CD4-positive, CD25-positive, alpha-beta regulatory T cell (primary cell): ENCODE measurements at regions not wholly inside any gene's neighbourhood (a gene's known extent, or its start where the extent isn't known, plus 50 kb on each side); places are given as distances from the start of the nearest gene placed in this dataset.

ENCODE experiments used
- ATAC-seq, 2 donors: fragments of 150-1000 bp; cut with Tn5 transposase; one replicate each; pipeline ENCODE4 v1.10.0; 2021; ENCODE audit warnings: low read depth in 2 of 2, moderate number of reproducible peaks in 2 of 2, moderate library complexity in 1 of 2
- DNase-seq, 3 donors: peaks; one replicate each; pipeline versions ENCODE4 v3.0.0 to v3.0.0-alpha.2; 2012 to 2022; ENCODE audit warnings: mixed read lengths in 1 of 3
- H3K27ac ChIP-seq: one replicate; pipeline ENCODE4 v1.7.0; 2013; ENCODE audit warnings: mild to moderate bottlenecking, low read length; ENCODE audit not compliant: insufficient read depth, poor library complexity, severe bottlenecking
- H3K27me3 ChIP-seq: one replicate; pipeline ENCODE4 v1.7.0; 2013; ENCODE audit warnings: low read length; ENCODE audit not compliant: control insufficient read depth, insufficient read depth
- H3K36me3 ChIP-seq: one replicate; pipeline ENCODE4 v1.7.0; 2013; ENCODE audit warnings: mild to moderate bottlenecking, low read length, moderate library complexity; ENCODE audit not compliant: control insufficient read depth, insufficient read depth
- H3K4me1 ChIP-seq: 2 replicates; pipeline ENCODE4 v1.7.0; 2013; ENCODE audit warnings: mild to moderate bottlenecking, low read length; ENCODE audit not compliant: insufficient read depth, control insufficient read depth, poor library complexity, severe bottlenecking
- H3K4me3 ChIP-seq: one replicate; pipeline ENCODE4 v1.7.0; 2013; ENCODE audit warnings: low read depth, mild to moderate bottlenecking, low read length, moderate library complexity
- H3K9me3 ChIP-seq, 2 experiments: 1 replicate in 1 of 2; 2 replicates in 1 of 2; pipeline ENCODE4 v1.7.0; 2013; ENCODE audit warnings: low read length in 2 of 2, mild to moderate bottlenecking in 1 of 2, moderate library complexity in 1 of 2; ENCODE audit not compliant: control insufficient read depth in 2 of 2
- H3K27ac Mint-ChIP-seq, 3 donors: one replicate each; pipeline ENCODE4 v1.8.0; 2020 to 2022; ENCODE audit warnings: mild to moderate bottlenecking in 3 of 3, mixed read lengths in 3 of 3, moderate library complexity in 2 of 3
- H3K27me3 Mint-ChIP-seq: one replicate; pipeline ENCODE4 v1.8.0; 2022; ENCODE audit warnings: mild to moderate bottlenecking, mixed read lengths
- H3K36me3 Mint-ChIP-seq: one replicate; pipeline ENCODE4 v1.8.0; 2020; ENCODE audit warnings: mixed read lengths
- H3K4me1 Mint-ChIP-seq, 4 donors: one replicate each; pipeline ENCODE4 v1.8.0; 2020 to 2022; ENCODE audit warnings: mixed read lengths in 4 of 4, mild to moderate bottlenecking in 1 of 4
- H3K4me3 Mint-ChIP-seq, 4 donors: one replicate each; pipeline ENCODE4 v1.8.0; 2020 to 2022; ENCODE audit warnings: mild to moderate bottlenecking in 4 of 4, mixed read lengths in 4 of 4, moderate library complexity in 3 of 4
- H3K9me3 Mint-ChIP-seq, 7 donors: one replicate each; pipeline ENCODE4 v1.8.0; 2020 to 2022; ENCODE audit warnings: mixed read lengths in 7 of 7, mild to moderate bottlenecking in 3 of 7, moderate library complexity in 2 of 7

DNA sequence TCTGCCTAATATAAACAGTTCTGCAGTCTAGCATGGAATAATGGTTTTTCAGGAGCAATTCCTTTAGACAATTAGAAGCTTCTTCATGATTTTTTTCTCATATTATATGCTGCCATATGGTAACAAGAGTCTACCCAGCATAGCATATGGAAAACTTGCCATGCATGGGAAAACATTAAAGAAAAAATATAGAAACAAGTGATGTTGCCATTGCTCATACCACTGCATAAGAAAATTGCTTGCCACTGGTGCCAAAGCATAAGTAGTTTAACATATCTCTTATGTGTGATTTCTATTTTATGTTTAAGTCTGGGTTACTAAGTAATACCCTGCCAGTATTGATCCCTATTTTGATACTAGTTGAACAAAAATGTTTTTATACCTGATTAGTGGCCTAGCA lies 171.2 kb downstream of the CCDC59 start:
- H3K27me3 Mint-ChIP-seq, result no peaks in the 10 kb centered on the region
- H3K4me3 Mint-ChIP-seq, result no peak overlapping the region
- Histone ChIP-seq H3K27ac (no peak overlapping the region), H3K36me3 (no peaks in the 10 kb centered on the region), H3K4me1 (no peaks in the 10 kb centered on the region), H3K9me3 (no peaks in the 10 kb centered on the region), H3K4me3 (no peak overlapping the region), H3K27me3 (no peaks in the 10 kb centered on the region)
- no peaks in the 10 kb centered on the region for H3K4me1 Mint-ChIP-seq
- no peak for ATAC-seq
- no peak for DNase-seq
- peaks cover 4 to 25% (median 14%) of the 10 kb centered on the region in 7 donors for H3K9me3 Mint-ChIP-seq
- no peak overlapping the region for H3K27ac Mint-ChIP-seq
- H3K36me3 Mint-ChIP-seq, result no peaks in the 10 kb centered on the region

- H3K27ac Mint-ChIP-seq, result no peak overlapping the region
- Histone ChIP-seq H3K4me1 (no peaks in the 10 kb centered on the region), H3K27me3 (no peaks in the 10 kb centered on the region), H3K36me3 (no peaks in the 10 kb centered on the region), H3K27ac (no peak overlapping the region), H3K9me3 (no peaks in the 10 kb centered on the region), H3K4me3 (no peak overlapping the region)
- no peak overlapping the region for H3K4me3 Mint-ChIP-seq
- peaks cover 4 to 28% (median 13%) of the 10 kb centered on the region in 7 donors for H3K9me3 Mint-ChIP-seq
- no peaks in the 10 kb centered on the region for H3K27me3 Mint-ChIP-seq
- no peaks in the 10 kb centered on the region for H3K4me1 Mint-ChIP-seq
- no peak for DNase-seq
- no peaks in the 10 kb centered on the region for H3K36me3 Mint-ChIP-seq
- no peak for ATAC-seq
Observed at GRCh38 chr12:82186282-82186681, 171.9 kb downstream of the CCDC59 start.

DNA sequence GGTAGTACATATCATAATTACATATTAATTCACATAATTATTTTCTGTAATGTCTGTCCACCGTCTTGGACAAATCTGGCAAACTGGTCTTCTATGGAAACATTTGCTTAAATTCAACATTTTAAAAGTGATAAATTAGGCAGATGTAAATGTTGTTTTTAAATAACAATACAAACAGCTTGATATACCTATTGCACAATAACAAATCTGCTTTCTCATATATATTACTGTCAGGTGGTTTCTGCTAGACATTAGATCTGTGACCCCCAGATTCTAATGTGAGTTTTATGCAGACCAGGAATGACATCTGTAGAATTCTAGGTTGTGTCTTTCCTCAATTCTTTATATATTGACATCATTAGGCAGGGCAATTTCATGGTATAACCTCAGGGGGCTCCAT lies 173.3 kb downstream of the CCDC59 start:
- Mint-ChIP-seq H3K36me3 (no peaks in the 10 kb centered on the region), H3K27me3 (no peaks in the 10 kb centered on the region), H3K4me3 (no peak overlapping the region), H3K4me1 (no peaks in the 10 kb centered on the region), H3K27ac (no peak overlapping the region), H3K9me3 (peaks cover 2 to 24% (median 8%) of the 10 kb centered on the region in 7 donors)
- Histone ChIP-seq H3K4me1 (no peaks in the 10 kb centered on the region), H3K27me3 (no peaks in the 10 kb centered on the region), H3K36me3 (no peaks in the 10 kb centered on the region), H3K9me3 (no peaks in the 10 kb centered on the region), H3K27ac (no peak overlapping the region), H3K4me3 (no peak overlapping the region)
- ATAC-seq (no peak), DNase-seq (no peak)

- Histone ChIP-seq H3K4me3 (no peak overlapping the region), H3K4me1 (no peaks in the 10 kb centered on the region), H3K9me3 (peaks cover 0 to 4% of the 10 kb centered on the region in 2 experiments), H3K27ac (no peak overlapping the region), H3K27me3 (no peaks in the 10 kb centered on the region), H3K36me3 (no peaks in the 10 kb centered on the region)
- Mint-ChIP-seq H3K27me3 (no peaks in the 10 kb centered on the region), H3K4me3 (no peak overlapping the region), H3K9me3 (peaks cover 2 to 15% (median 6%) of the 10 kb centered on the region in 7 donors), H3K36me3 (no peaks in the 10 kb centered on the region), H3K4me1 (no peaks in the 10 kb centered on the region), H3K27ac (no peak overlapping the region)
- no peak for DNase-seq
- ATAC-seq, result no peak
Observed at GRCh38 chr12:82182601-82183190, 175.5 kb downstream of the CCDC59 start.

DNA sequence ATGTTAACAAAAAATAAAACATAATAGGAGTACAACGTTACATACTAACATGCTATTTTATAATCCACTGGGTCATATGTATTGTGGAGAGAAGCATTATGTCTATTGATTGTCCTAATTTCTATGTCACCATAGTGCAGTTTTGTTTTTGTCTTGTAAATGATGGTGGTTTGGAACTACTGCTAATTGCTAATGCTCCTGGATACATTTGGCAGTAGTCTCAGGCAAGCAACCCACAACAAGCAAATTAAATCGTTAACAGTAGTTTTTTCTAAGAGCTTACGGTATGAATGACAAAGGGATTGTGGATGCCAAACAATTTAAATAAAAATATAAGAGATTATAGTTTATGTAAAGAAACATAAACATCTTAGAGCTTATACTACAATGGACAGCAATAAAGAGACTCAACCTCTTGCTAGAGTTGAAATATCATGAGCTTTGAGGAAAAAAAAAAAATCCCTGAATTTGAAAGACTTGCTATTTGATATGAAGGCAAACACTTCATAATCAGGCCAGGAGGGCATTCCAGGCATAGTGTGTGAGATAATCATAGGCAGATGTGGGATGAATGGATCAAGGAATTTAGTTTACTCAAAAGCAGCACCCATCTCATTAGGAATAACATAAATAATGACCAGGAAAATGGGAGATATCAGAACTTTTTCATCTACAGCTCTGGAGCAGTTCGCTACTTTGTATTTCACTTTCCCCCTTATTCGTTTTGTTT lies 181.3 kb downstream of the CCDC59 start:
- ATAC-seq, result no peak
- Histone ChIP-seq H3K36me3 (no peaks in the 10 kb centered on the region), H3K4me3 (no peak overlapping the region), H3K27ac (no peak overlapping the region), H3K4me1 (no peaks in the 10 kb centered on the region), H3K27me3 (no peaks in the 10 kb centered on the region), H3K9me3 (peaks cover 0 to 4% of the 10 kb centered on the region in 2 experiments)
- Mint-ChIP-seq H3K9me3 (peaks cover 0 to 6% (median 2%) of the 10 kb centered on the region in 7 donors), H3K4me1 (no peaks in the 10 kb centered on the region), H3K4me3 (no peak overlapping the region), H3K27me3 (no peaks in the 10 kb centered on the region), H3K36me3 (no peaks in the 10 kb centered on the region), H3K27ac (no peak overlapping the region)
- DNase-seq, result no peak

DNA sequence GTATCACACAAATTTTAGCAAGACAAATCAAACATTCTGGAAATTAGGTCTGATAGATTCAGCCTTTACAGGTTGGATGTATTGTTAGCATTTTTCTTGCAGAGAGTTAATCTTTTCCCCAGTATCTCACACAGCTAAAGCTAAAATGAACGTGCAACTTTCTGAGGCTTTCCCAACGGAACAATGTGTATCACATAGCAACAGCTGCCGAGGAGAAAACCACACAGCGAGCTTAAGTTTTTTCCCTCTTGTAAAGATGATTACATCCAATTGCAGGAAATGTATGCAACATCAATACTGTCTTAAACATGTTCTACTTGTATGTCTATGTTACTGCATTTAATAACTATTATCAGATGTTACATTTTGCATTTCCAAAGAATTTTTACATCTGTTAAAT lies 182.2 kb downstream of the CCDC59 start:
- Mint-ChIP-seq H3K27ac (no peak overlapping the region), H3K27me3 (no peaks in the 10 kb centered on the region), H3K36me3 (no peaks in the 10 kb centered on the region), H3K9me3 (peaks cover 0 to 7% (median 2%) of the 10 kb centered on the region in 7 donors), H3K4me1 (no peaks in the 10 kb centered on the region), H3K4me3 (no peak overlapping the region)
- H3K9me3 ChIP-seq, result peaks cover 0 to 4% of the 10 kb centered on the region in 2 experiments
- no peaks in the 10 kb centered on the region for H3K4me1 ChIP-seq
- no peak for DNase-seq
- H3K4me3 ChIP-seq, result no peak overlapping the region
- H3K27me3 ChIP-seq, result no peaks in the 10 kb centered on the region
- ATAC-seq, result no peak
- no peak overlapping the region for H3K27ac ChIP-seq
- no peaks in the 10 kb centered on the region for H3K36me3 ChIP-seq

GRCh38 chr12:82174936-82175335 lies 183.3 kb downstream of the CCDC59 start:
- H3K27me3 Mint-ChIP-seq, result no peaks in the 10 kb centered on the region
- ATAC-seq, result no peak

GRCh38 chr12:82174383-82174782 lies 183.8 kb downstream of the CCDC59 start:
- DNase-seq (no peak), ATAC-seq (no peak)
- Histone ChIP-seq H3K27ac (no peak overlapping the region), H3K27me3 (no peaks in the 10 kb centered on the region), H3K9me3 (peaks cover 0 to 4% of the 10 kb centered on the region in 2 experiments), H3K4me3 (no peak overlapping the region), H3K4me1 (no peaks in the 10 kb centered on the region), H3K36me3 (no peaks in the 10 kb centered on the region)
- Mint-ChIP-seq H3K4me3 (no peak overlapping the region), H3K27ac (no peak overlapping the region), H3K9me3 (peaks cover 0 to 12% (median 7%) of the 10 kb centered on the region in 7 donors), H3K4me1 (no peaks in the 10 kb centered on the region), H3K27me3 (no peaks in the 10 kb centered on the region), H3K36me3 (no peaks in the 10 kb centered on the region)

More at GRCh38 chr12:82174936-82175335, 183.3 kb downstream of the CCDC59 start:
- Mint-ChIP-seq H3K4me3 (no peak overlapping the region), H3K36me3 (no peaks in the 10 kb centered on the region), H3K4me1 (no peaks in the 10 kb centered on the region), H3K27ac (no peak overlapping the region), H3K9me3 (peaks cover 0 to 9% (median 5%) of the 10 kb centered on the region in 7 donors)
- Histone ChIP-seq H3K4me1 (no peaks in the 10 kb centered on the region), H3K27ac (no peak overlapping the region), H3K27me3 (no peaks in the 10 kb centered on the region), H3K4me3 (no peak overlapping the region), H3K36me3 (no peaks in the 10 kb centered on the region), H3K9me3 (peaks cover 0 to 4% of the 10 kb centered on the region in 2 experiments)
- no peak for DNase-seq
